HG02759 (cell line): ENCODE measurements at regions not wholly inside any gene's neighbourhood (a gene's known extent, or its start where the extent isn't known, plus 50 kb on each side); places are given as distances from the start of the nearest gene placed in this dataset.
"Not testable (repeated sequence)": the region's sequence is repeated elsewhere in the genome, so short reads cannot be mapped to it uniquely, and the experiment has no call there.

ENCODE experiments used
- ATAC-seq: cut with Tn5 transposase; IDR thresholded peaks from one replicate; pipeline ENCODE4 v1.9.1; 2021; ENCODE audit warnings: mild to moderate bottlenecking, moderate library complexity; ENCODE audit not compliant: unreplicated experiment

DNA sequence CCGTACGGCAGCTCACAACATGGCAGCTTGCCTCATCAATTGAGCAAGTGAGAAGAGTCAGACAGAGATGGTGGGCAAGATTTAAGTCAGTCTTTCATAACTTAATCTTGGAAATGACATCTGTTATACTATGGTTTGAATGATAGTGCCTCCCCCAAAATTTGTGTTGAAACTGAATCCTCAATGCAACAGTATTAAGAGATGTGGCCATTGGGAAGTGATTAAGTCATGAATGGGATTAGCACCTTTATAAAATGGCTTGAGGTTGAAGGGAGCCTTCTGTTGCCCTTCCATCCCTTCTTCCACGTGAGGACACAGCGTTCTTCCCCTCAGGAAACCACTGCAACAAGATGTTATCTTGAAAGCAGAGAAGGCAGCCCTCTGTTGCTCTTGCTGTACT, 124.2 kb downstream of the C12orf75 start:
- ATAC-seq = no peak

DNA sequence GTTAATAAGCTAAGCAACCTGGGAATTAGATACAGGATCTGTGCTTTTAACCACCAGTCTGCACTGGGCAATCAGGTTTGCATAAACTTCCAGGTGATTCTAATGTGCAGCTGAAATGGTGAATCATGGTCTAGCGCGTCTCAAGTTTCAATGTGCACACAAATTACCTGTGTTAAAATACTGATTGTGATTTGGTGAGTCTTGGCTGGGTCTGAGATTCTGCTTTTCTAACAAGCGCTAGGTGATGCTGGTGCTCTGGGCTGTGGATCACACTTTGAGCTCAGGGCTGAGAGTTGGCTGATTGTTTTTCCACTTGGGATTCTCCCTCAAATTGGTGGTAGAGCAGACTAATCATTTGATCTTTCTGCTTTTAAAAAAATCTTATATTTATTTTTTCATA, 124.8 kb downstream of the C12orf75 start:
- no peak for ATAC-seq

- ATAC-seq = no peak
Observed at GRCh38 chr12:105457026-105457425, 126.5 kb downstream of the C12orf75 start.

- ATAC-seq = no peak
Observed at GRCh38 chr12:105459760-105460330, 129.4 kb downstream of the C12orf75 start.

DNA sequence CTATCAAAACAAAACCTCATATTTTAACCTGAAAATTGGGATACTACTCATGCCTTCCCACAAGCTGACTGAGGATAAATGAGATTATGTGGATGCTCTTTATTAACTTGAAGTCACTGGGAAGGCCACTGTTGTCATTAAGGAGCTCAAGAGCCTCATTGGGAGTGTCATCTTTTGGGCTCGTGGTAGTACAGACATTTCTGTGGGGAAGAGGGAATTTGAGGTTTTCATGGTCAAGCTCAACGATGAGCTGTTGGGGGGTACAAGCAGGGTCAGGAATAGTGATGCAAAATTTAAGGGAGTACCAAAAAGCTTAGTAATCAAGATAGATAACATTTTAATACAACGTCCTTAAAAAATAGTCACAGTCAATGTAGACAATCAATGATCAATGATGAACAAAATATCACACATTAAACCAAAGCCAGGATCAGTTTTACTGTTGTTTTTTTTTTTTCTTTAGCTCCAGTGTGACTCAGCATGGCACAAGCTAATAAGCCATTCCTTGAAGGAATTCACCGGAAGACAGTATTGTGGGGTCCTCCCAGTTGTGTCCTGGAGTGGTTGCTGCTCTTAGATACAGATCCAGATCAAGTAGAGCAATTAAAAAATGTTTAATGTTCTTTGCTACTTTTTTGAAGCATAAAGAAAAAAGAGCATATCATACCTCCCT, 130.9 kb downstream of the C12orf75 start:
- no peak for ATAC-seq

DNA sequence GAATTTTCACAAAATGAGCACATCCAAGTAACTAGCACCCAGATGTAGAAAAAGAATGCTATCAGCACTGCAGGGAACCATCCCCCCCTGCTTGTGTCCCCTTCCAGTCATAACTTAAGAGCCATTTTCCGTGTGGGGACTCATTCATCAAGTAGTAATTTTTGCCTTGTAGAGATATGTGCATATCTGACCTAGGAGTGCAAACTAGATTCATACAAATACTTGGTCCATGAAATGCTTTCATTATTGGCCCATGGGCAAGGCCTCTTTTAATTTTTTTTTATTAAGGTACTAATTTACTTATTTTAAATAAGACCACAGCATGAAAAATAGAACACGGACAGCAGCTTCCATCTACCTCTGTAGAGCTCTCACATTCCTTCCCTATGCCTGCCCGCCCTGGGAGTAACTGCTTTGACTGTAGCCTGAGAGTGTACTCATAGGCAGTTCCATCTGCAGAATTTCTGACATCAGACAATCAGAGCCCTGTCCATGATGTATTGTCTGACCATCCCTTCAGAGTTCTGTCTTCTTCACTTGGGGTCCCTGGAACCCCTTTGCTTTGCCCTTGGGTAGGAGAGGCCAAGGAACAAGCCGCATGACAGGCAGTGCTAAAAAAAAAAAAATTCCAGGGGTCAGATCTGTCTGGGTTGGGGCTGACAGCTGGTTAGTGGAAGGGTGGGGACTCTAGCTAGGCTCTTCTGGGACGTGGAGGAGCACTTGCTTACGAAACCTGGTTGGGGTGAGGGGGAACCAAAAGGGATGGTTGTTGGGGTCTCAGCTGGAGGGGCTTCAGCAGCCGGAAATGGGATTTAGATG, 131.7 kb downstream of the C12orf75 start:
- no peak for ATAC-seq

DNA sequence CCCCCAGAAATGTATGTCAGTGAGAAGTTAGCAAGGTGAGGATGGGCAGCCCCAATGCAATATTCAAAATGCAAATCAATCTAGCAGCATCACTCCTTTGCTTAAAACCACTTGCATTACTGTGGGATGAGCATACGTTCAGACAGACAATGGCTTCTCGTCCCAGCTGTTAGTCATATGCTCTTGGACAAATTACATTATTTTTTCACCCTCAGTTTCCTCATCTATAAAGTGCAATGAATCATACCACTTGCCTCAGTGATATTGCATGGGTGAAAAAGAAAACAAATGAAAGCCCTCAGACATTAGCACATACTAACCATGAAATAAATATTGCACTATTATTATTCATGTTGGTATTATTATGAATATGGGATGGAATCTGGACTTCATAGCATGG, 132.3 kb downstream of the C12orf75 start:
- no peak for ATAC-seq

DNA sequence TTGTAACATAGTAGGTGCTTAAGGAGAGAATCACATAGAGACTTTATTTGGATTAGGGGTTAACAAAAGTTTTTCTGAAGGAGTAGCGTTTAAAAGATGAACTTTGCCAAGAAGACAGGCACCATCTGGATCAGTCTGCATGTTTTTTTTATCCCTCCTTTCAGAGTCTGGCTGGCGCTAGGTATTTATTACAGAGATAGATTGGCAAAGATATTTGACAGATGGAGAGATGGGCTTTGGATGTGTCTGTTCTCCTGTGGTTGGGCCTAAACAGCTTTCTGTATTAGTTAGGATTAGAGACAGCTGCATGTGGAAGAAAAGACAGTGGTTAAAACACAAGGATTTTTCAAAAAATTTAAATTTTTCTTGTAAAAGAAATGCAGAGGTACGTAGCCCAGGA, 133.9 kb downstream of the C12orf75 start:
- ATAC-seq = no peak

DNA sequence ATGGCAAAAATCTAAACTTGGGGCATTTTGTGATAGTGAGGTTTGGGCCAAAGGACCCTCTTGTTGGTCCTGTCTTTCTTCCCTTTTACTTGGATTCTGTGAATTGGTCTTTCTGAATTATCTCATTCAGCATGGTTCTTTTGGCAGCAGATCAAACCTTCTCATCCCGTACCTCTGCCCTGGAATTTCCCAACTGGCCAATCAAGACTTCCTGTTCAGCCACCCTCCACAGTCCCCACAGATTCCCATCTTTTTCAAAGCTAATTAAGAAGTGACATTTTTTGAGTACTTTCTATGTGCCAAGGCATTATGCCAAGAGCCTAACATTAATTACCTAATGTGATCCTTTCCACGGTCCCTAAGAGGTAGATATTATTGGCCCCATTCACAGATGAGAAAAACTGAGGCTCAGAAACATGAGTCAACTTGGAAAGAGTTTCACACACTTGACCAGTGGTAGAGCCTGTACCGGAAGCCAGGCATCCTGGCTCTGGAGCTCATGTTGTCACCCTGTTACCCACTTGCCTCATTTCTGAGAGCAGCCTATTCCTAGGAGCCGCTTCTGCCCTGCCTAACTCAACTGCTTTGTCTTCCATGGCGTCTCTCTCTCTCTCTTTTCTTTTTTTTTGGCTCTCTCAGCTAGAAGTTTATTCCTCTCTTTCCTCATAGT, 135.9 kb downstream of the C12orf75 start:
- no peak for ATAC-seq

DNA sequence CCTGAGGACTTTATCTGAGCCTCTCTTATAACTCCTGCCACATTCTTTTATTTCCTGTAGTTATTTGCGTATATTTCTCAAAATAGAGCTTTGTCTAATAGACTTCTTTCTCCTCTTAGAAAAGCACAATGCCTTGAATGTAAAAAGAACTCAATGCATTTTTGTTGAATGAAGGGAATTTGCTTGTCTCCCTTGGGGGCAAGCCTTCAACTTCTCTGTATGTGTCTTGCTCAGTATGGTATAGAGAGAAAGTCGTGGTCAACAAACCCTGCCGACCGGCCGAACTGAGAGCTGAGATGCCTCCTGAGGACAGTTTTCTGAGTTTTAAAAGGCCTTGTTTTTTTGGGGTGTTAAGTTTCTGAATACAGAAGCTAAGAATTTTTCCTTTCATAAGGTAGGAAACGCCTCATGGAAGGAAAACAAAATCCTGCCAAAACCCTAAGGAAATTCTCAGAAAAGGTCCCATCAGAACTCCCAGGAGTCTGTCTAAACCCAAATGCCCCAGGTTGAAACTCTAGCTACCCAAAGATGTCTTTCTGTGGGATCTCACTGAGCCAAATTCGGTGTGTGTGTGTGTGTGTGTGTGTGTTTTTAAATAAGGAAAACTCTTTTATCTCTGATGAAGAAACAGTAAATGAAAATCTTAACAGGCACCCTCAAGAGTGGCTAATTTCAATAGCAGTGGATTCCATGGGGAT, 136.6 kb downstream of the C12orf75 start:
- ATAC-seq = no peak

DNA sequence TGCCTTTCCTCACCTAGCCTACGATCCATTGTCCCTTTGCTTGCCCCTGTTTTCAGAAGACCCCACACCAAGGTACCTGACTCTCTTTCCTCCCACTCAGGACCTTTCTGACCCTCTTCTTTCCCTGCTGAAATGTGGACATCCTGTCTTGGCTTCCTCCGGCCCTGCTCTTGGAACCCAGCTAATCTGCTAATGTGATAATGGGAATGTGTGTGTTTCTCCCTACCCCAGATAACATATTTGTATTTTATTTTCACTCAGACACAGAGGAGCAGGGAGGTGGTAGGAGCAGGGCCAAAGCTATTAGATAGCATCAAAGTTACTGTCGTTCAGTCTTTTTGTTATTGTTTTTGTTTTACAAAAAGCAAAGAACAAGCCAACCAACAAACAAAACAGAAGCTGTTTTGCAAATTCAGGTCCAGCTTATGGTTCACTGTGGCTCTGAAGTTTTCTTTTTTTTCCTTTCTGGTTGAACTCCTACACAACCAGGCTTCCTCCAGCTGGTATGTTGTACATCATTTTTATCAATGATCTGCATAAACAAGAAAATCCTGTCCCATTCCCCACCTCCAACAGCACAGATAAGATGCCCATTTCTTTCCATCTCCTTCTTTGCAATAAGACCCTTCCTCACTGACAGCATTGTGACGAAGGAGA, 137.3 kb downstream of the C12orf75 start:
- ATAC-seq = no peak

- ATAC-seq = no peak
Observed at GRCh38 chr12:105468464-105468863, 138.0 kb downstream of the C12orf75 start.

GRCh38 chr12:105469211-105469610, 138.7 kb downstream of the C12orf75 start:
- no peak for ATAC-seq

GRCh38 chr12:105469701-105470100, 139.2 kb downstream of the C12orf75 start:
- no peak for ATAC-seq

GRCh38 chr12:105470102-105470501, 139.6 kb downstream of the C12orf75 start:
- no peak for ATAC-seq

DNA sequence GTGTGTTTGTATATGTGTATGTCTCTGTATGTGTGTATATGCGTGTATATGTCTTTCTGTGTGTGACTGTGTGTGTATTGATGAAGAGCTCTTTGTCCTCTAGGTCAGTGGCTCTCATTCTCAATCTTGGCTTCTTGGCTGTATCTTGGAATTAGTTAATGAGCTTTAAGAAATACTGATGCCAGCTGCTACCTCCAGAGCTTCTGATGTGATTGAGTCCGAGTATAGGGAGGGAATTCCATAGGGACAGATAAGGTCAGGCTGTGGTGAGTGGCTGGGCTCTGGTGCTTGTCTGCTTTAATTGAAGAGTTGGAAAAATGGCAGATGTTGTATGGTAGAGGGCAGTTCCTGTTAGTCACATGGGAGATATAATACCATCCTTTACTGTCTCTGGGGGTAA, 140.1 kb downstream of the C12orf75 start:
- no peak for ATAC-seq

- no peak for ATAC-seq
Observed at GRCh38 chr12:105474672-105475071, 144.2 kb downstream of the C12orf75 start.

DNA sequence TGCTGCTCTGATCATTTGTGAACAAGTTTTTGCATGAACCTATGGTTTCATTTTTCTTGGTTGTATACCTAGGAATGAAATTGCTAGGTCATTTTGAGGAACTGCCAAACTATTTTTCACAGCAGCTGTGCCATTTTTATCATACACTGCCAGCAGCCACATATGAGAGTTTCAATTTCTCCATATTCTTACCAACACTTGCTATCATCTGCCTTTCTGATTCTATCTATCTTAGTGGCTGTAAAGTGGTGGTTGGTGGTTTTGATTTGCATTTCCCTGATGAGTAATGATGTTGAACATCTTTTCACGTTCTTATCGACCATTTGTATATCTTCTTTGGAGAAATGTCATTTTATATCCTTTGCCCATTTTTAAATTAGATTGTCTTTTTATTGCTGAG, 146.1 kb downstream of the C12orf75 start:
- no peak for ATAC-seq

DNA sequence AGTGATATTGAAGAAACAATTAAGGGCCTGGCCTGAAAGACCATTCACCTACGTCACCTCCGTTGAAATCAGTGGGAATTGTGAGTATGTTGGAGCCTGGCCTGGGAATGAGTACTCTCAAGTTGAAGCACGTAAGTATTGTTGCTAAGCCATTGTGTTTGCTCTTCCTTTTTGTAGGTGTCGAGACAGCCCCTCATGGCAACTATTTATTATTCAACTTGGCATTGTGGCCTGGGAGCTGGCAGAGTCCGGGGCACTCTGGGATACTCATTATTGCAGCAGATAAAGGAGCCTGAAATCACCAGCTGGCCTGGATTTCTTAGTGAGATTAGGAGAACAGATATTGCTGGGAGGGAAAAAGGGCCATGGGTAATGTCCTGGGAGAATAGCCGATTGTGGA, 147.4 kb downstream of the C12orf75 start:
- no peak for ATAC-seq

- ATAC-seq = not testable (repeated sequence)
Observed at GRCh38 chr12:105478788-105479187, 148.3 kb downstream of the C12orf75 start.
